GM12878 (cell line): ENCODE measurements at regions not wholly inside any gene's neighbourhood (a gene's known extent, or its start where the extent isn't known, plus 50 kb on each side); places are given as distances from the start of the nearest gene placed in this dataset.

Experiments used
- CBX3 ChIP-seq: fragments of 200-600 bp; sonication (generic); IDR thresholded peaks from 2 replicates; pipeline ENCODE4 v1.6.1; 2016; ENCODE audit warnings: low read depth, borderline replicate concordance
- ESRRA ChIP-seq: IDR thresholded peaks from 2 replicates; pipeline ENCODE4 v1.6.1; 2012; ENCODE audit warnings: mild to moderate bottlenecking, low read length, improper control_type of control experiment
- ETV6 ChIP-seq, 2 experiments: fragments of 450-650 bp in 1 of 2; IDR thresholded peaks in 1 of 2; conservative IDR thresholded peaks in 1 of 2; 2 replicates each; pipeline ENCODE4 v1.6.1; 2014; ENCODE audit warnings: antibody characterized with exemption in 1 of 2, borderline replicate concordance in 1 of 2, low read depth in 1 of 2, mild to moderate bottlenecking in 1 of 2, moderate library complexity in 1 of 2
- EZH2 ChIP-seq: IDR thresholded peaks from 2 replicates; pipeline ENCODE4 v1.6.1; 2012; ENCODE audit warnings: low read depth, mild to moderate bottlenecking, control low read depth, inconsistent platforms, low read length, borderline replicate concordance; ENCODE audit not compliant: control insufficient read depth
- GABPA ChIP-seq: IDR thresholded peaks from 2 replicates; pipeline ENCODE4 v1.6.1; 2014; ENCODE audit warnings: antibody characterized with exemption, low read depth, mild to moderate bottlenecking, inconsistent platforms
- IKZF1 ChIP-seq: fragments of 450-650 bp; conservative IDR thresholded peaks from 2 replicates; pipeline ENCODE4 v1.6.1; 2017; ENCODE audit warnings: antibody characterized with exemption, mild to moderate bottlenecking
- IKZF2 ChIP-seq, 2 experiments: fragments of 450-650 bp; IDR thresholded peaks; 2 replicates each; pipeline ENCODE4 v1.6.1; 2017; ENCODE audit warnings: mild to moderate bottlenecking in 2 of 2, moderate library complexity in 2 of 2
- POLR2A ChIP-seq: IDR thresholded peaks from 2 replicates; pipeline ENCODE4 v1.6.1; 2011; ENCODE audit warnings: low read depth, mild to moderate bottlenecking, low read length
- RAD21 ChIP-seq: IDR thresholded peaks from 2 replicates; pipeline ENCODE4 v1.6.1; 2011; ENCODE audit warnings: mild to moderate bottlenecking, low read depth, low read length, moderate library complexity; ENCODE audit not compliant: insufficient read depth
- RFX5 ChIP-seq: IDR thresholded peaks from 2 replicates; pipeline ENCODE4 v1.6.1; 2011; ENCODE audit warnings: low read depth, low read length, improper control_type of control experiment
- SP1 ChIP-seq: IDR thresholded peaks from one replicate; pipeline ENCODE4 v1.6.1; 2011; ENCODE audit warnings: low read depth, low read length
- TF ChIP-seq, protein P1 (sequence below), 3 experiments: IDR thresholded peaks in 2 of 3; conservative IDR thresholded peaks in 1 of 3; 2 replicates each; pipeline ENCODE4 v1.5.1; 2011; ENCODE audit warnings: low read depth in 3 of 3, low read length in 3 of 3, mild to moderate bottlenecking in 3 of 3, control low read depth in 2 of 3, moderate library complexity in 2 of 3, inconsistent platforms in 1 of 3, mixed read lengths in 1 of 3; ENCODE audit not compliant: control insufficient read depth in 2 of 3, insufficient read depth in 1 of 3; ENCODE audit errors: extremely low read depth in 1 of 3
- TF ChIP-seq, protein P2 (sequence below): fragments of 450-650 bp; IDR thresholded peaks from 2 replicates; pipeline ENCODE4 v1.6.1; 2017; ENCODE audit warnings: antibody characterized with exemption, mild to moderate bottlenecking, moderate library complexity
- TF ChIP-seq, protein P3 (sequence below): fragments of 450-650 bp; IDR thresholded peaks from 2 replicates; pipeline ENCODE4 v1.6.1; 2017; ENCODE audit warnings: mild to moderate bottlenecking

DNA sequence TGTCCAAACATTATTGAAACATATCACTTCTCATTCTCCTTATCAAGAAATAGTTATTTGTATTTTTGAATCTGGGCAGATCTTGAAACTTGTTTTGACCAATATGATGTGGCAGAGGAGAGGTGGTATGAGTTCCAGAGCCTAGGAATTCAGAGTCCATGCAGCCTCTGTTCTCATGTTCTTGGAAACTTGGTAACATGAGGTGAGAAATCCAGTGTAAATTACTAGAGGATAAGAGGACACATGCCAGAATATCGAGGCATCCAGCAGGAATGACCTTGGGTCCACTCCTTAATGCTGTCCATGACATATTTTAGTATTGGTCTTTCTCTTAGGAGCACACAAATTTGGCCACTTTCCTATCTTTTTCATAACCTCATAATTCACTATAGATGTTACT lies 1374.6 kb downstream of the FSCB start:
- TF ChIP-seq POLR2A, result no peak
- TF ChIP-seq SP1, result no peak
- no peak for TF ChIP-seq RAD21
- TF ChIP-seq, protein P1, sequence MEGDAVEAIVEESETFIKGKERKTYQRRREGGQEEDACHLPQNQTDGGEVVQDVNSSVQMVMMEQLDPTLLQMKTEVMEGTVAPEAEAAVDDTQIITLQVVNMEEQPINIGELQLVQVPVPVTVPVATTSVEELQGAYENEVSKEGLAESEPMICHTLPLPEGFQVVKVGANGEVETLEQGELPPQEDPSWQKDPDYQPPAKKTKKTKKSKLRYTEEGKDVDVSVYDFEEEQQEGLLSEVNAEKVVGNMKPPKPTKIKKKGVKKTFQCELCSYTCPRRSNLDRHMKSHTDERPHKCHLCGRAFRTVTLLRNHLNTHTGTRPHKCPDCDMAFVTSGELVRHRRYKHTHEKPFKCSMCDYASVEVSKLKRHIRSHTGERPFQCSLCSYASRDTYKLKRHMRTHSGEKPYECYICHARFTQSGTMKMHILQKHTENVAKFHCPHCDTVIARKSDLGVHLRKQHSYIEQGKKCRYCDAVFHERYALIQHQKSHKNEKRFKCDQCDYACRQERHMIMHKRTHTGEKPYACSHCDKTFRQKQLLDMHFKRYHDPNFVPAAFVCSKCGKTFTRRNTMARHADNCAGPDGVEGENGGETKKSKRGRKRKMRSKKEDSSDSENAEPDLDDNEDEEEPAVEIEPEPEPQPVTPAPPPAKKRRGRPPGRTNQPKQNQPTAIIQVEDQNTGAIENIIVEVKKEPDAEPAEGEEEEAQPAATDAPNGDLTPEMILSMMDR (IDR thresholded peaks at IDR 0.05 in 2 of 3, conservative IDR thresholded peaks at IDR 0.05 in 1 of 3; ENCODE audit: control insufficient read depth in 2 of 3, extremely low read depth in 1 of 3, insufficient read depth in 1 of 3, low read depth in 3 of 3, low read length in 3 of 3), result no peak
- TF ChIP-seq, protein P2, sequence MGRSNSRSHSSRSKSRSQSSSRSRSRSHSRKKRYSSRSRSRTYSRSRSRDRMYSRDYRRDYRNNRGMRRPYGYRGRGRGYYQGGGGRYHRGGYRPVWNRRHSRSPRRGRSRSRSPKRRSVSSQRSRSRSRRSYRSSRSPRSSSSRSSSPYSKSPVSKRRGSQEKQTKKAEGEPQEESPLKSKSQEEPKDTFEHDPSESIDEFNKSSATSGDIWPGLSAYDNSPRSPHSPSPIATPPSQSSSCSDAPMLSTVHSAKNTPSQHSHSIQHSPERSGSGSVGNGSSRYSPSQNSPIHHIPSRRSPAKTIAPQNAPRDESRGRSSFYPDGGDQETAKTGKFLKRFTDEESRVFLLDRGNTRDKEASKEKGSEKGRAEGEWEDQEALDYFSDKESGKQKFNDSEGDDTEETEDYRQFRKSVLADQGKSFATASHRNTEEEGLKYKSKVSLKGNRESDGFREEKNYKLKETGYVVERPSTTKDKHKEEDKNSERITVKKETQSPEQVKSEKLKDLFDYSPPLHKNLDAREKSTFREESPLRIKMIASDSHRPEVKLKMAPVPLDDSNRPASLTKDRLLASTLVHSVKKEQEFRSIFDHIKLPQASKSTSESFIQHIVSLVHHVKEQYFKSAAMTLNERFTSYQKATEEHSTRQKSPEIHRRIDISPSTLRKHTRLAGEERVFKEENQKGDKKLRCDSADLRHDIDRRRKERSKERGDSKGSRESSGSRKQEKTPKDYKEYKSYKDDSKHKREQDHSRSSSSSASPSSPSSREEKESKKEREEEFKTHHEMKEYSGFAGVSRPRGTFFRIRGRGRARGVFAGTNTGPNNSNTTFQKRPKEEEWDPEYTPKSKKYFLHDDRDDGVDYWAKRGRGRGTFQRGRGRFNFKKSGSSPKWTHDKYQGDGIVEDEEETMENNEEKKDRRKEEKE, result no peak
- no peak for TF ChIP-seq GABPA
- TF ChIP-seq EZH2, result no peak
- no peak for TF ChIP-seq CBX3
- TF ChIP-seq, protein P3, sequence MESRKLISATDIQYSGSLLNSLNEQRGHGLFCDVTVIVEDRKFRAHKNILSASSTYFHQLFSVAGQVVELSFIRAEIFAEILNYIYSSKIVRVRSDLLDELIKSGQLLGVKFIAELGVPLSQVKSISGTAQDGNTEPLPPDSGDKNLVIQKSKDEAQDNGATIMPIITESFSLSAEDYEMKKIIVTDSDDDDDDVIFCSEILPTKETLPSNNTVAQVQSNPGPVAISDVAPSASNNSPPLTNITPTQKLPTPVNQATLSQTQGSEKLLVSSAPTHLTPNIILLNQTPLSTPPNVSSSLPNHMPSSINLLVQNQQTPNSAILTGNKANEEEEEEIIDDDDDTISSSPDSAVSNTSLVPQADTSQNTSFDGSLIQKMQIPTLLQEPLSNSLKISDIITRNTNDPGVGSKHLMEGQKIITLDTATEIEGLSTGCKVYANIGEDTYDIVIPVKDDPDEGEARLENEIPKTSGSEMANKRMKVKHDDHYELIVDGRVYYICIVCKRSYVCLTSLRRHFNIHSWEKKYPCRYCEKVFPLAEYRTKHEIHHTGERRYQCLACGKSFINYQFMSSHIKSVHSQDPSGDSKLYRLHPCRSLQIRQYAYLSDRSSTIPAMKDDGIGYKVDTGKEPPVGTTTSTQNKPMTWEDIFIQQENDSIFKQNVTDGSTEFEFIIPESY, result no peak
- TF ChIP-seq IKZF1, result no peak
- TF ChIP-seq ETV6 (conservative IDR thresholded peaks at IDR 0.05 in 1 of 2, IDR thresholded peaks at IDR 0.05 in 1 of 2; ENCODE audit: borderline replicate concordance in 1 of 2, low read depth in 1 of 2), result no peak
- TF ChIP-seq IKZF2 (IDR thresholded peaks at IDR 0.05), result no peak
- no peak for TF ChIP-seq RFX5
- no peak for TF ChIP-seq ESRRA
